ENCODE measurements at regions not wholly inside any gene's neighbourhood (a gene's known extent, or its start where the extent isn't known, plus 50 kb on each side); places are given as distances from the start of the nearest gene placed in this dataset.

GRCh38 chr2:16870491-16871076 is 204.9 kb upstream of the CYRIA start:
- H3K9ac ChIP-seq = no peak overlapping the region
- no peak overlapping the region for H3K27ac ChIP-seq
- H4K20me1 ChIP-seq = no peaks in the 10 kb centered on the region; a peak in 1 of 22 replicates
- H3K9me3 ChIP-seq (replicated peaks in 1 of 11) = no peaks in the 10 kb centered on the region
- TF ChIP-seq Cebpa-rat (IDR thresholded peaks at IDR 0.05) = no peak
- peaks cover 0 to 24% (median 16%) of the 10 kb centered on the region in 10 experiments; a peak in 15 of 20 replicates for H3K4me1 ChIP-seq
- H3K27me3 ChIP-seq = no peaks in the 10 kb centered on the region
- no peak overlapping the region for H3K4me3 ChIP-seq
- peak overlapping the region in 7 of 11 experiments; percentile 34 to 68 (median 50); a peak in 10 of 22 replicates for H3K4me2 ChIP-seq
- H3K36me3 ChIP-seq = no peaks in the 10 kb centered on the region

GRCh38 chr2:16869711-16870110 is 204.1 kb upstream of the CYRIA start:
- H3K4me2 ChIP-seq = no peak overlapping the region
- H3K9ac ChIP-seq = no peak overlapping the region
- no peaks in the 10 kb centered on the region for H3K27me3 ChIP-seq
- no peak for TF ChIP-seq Cebpa-rat (IDR thresholded peaks at IDR 0.05)
- H3K36me3 ChIP-seq = no peaks in the 10 kb centered on the region
- H3K4me3 ChIP-seq = no peak overlapping the region
- H3K9me3 ChIP-seq (replicated peaks in 1 of 11) = no peaks in the 10 kb centered on the region
- H4K20me1 ChIP-seq = no peaks in the 10 kb centered on the region; a peak in 1 of 22 replicates
- no peak overlapping the region for H3K27ac ChIP-seq
- H3K4me1 ChIP-seq = peaks cover 0 to 24% (median 16%) of the 10 kb centered on the region in 10 experiments; a peak in 15 of 20 replicates

- no peak for TF ChIP-seq Cebpa-rat (IDR thresholded peaks at IDR 0.05)
- Histone ChIP-seq H3K27ac (0 out of 22 replicates have a peak overlapping the region, but pooled peaks of 1 of the 11 experiments have one; percentile 69), H3K4me2 (peak overlapping the region in 1 of 11 experiments; percentile 65; a peak in 2 of 22 replicates)
These were observed 196.8 kb upstream of the CYRIA start for GRCh38 chr2:16862471-16862870.

GRCh38 chr2:16861530-16861929 is 195.9 kb upstream of the CYRIA start:
- TF ChIP-seq Cebpa-rat (IDR thresholded peaks at IDR 0.05) = no peak
- Histone ChIP-seq H3K9ac (0 out of 22 replicates have a peak overlapping the region, but pooled peaks of 1 of the 11 experiments have one; percentile 18), H3K9me3 (replicated peaks in 1 of 11) (peaks cover 0 to 17% (median 11%) of the 10 kb centered on the region in 11 experiments; a peak in 13 of 22 replicates), H3K36me3 (no peaks in the 10 kb centered on the region), H3K4me3 (no peak overlapping the region), H3K4me1 (peaks cover 0 to 23% (median 11%) of the 10 kb centered on the region in 10 experiments; a peak in 13 of 20 replicates), H3K27me3 (no peaks in the 10 kb centered on the region), H4K20me1 (no peaks in the 10 kb centered on the region), H3K4me2 (peak overlapping the region in 7 of 11 experiments; percentile 9 to 65 (median 54); a peak in 10 of 22 replicates), H3K27ac (peak overlapping the region in 3 of 11 experiments; percentile 54 to 69 (median 65); a peak in 7 of 22 replicates)

More at GRCh38 chr2:16862471-16862870, 196.8 kb upstream of the CYRIA start:
- H3K9ac ChIP-seq = no peak overlapping the region
- no peaks in the 10 kb centered on the region for H4K20me1 ChIP-seq
- H3K36me3 ChIP-seq = no peaks in the 10 kb centered on the region
- H3K9me3 ChIP-seq (replicated peaks in 1 of 11) = peaks cover 0 to 17% (median 11%) of the 10 kb centered on the region in 11 experiments; a peak in 13 of 22 replicates
- H3K4me1 ChIP-seq = peaks cover 0 to 23% (median 11%) of the 10 kb centered on the region in 10 experiments; a peak in 13 of 20 replicates
- no peaks in the 10 kb centered on the region for H3K27me3 ChIP-seq
- H3K4me3 ChIP-seq = no peak overlapping the region

- no peak for TF ChIP-seq Cebpa-rat (IDR thresholded peaks at IDR 0.05)
- peak overlapping the region in 1 of 11 experiments; percentile 18; a peak in 1 of 22 replicates for H3K9ac ChIP-seq
- H3K27ac ChIP-seq = peak overlapping the region in 4 of 11 experiments; percentile 15 to 69 (median 60); a peak in 7 of 22 replicates
- H3K4me2 ChIP-seq = peak overlapping the region in 6 of 11 experiments; percentile 9 to 65 (median 56); a peak in 11 of 22 replicates
- no peaks in the 10 kb centered on the region for H4K20me1 ChIP-seq
- no peaks in the 10 kb centered on the region for H3K27me3 ChIP-seq
- no peaks in the 10 kb centered on the region for H3K36me3 ChIP-seq
- H3K4me3 ChIP-seq = no peak overlapping the region
- peaks cover 0 to 17% (median 11%) of the 10 kb centered on the region in 11 experiments; a peak in 13 of 22 replicates for H3K9me3 ChIP-seq (replicated peaks in 1 of 11)
- H3K4me1 ChIP-seq = peaks cover 0 to 23% (median 11%) of the 10 kb centered on the region in 10 experiments; a peak in 13 of 20 replicates
These were observed 195.5 kb upstream of the CYRIA start for GRCh38 chr2:16861111-16861510.

- TF ChIP-seq Cebpa-rat (IDR thresholded peaks at IDR 0.05) = no peak
- no peak overlapping the region for H3K9ac ChIP-seq
- no peak overlapping the region for H3K27ac ChIP-seq
- H4K20me1 ChIP-seq = no peaks in the 10 kb centered on the region
- H3K36me3 ChIP-seq = no peaks in the 10 kb centered on the region
- H3K4me3 ChIP-seq = no peak overlapping the region
- H3K9me3 ChIP-seq (replicated peaks in 1 of 11) = peaks cover 0 to 17% (median 11%) of the 10 kb centered on the region in 11 experiments; a peak in 13 of 22 replicates
- peaks cover 0 to 23% (median 11%) of the 10 kb centered on the region in 10 experiments; a peak in 13 of 20 replicates for H3K4me1 ChIP-seq
- H3K4me2 ChIP-seq = peak overlapping the region in 3 of 11 experiments; percentile 58 to 65 (median 58); a peak in 3 of 22 replicates
- no peaks in the 10 kb centered on the region for H3K27me3 ChIP-seq
These were observed 195.0 kb upstream of the CYRIA start for GRCh38 chr2:16860627-16861026.

- Histone ChIP-seq H3K4me2 (no peak overlapping the region), H3K9ac (no peak overlapping the region), H3K36me3 (no peaks in the 10 kb centered on the region), H3K9me3 (replicated peaks in 1 of 11) (peaks cover 0 to 17% (median 11%) of the 10 kb centered on the region in 11 experiments; a peak in 13 of 22 replicates), H3K27ac (no peak overlapping the region), H4K20me1 (no peaks in the 10 kb centered on the region), H3K27me3 (no peaks in the 10 kb centered on the region), H3K4me1 (no peaks in the 10 kb centered on the region), H3K4me3 (no peak overlapping the region)
- no peak for TF ChIP-seq Cebpa-rat (IDR thresholded peaks at IDR 0.05)
These were observed 189.5 kb upstream of the CYRIA start for GRCh38 chr2:16855183-16855582.

GRCh38 chr2:16853088-16853487 is 187.5 kb upstream of the CYRIA start:
- no peak overlapping the region for H3K9ac ChIP-seq
- H3K27me3 ChIP-seq = no peaks in the 10 kb centered on the region
- H3K4me1 ChIP-seq = no peaks in the 10 kb centered on the region
- H3K4me3 ChIP-seq = no peak overlapping the region
- no peaks in the 10 kb centered on the region for H3K36me3 ChIP-seq
- TF ChIP-seq Cebpa-rat (IDR thresholded peaks at IDR 0.05) = no peak
- H3K4me2 ChIP-seq = no peak overlapping the region
- no peak overlapping the region for H3K27ac ChIP-seq
- peaks cover 0 to under 1% (median 0%) of the 10 kb centered on the region in 11 experiments; a peak in 1 of 22 replicates for H3K9me3 ChIP-seq (replicated peaks in 1 of 11)
- H4K20me1 ChIP-seq = no peaks in the 10 kb centered on the region

- Histone ChIP-seq H3K27ac (no peak overlapping the region), H3K4me1 (no peaks in the 10 kb centered on the region), H4K20me1 (no peaks in the 10 kb centered on the region), H3K36me3 (no peaks in the 10 kb centered on the region), H3K9ac (no peak overlapping the region), H3K9me3 (replicated peaks in 1 of 11) (no peaks in the 10 kb centered on the region), H3K27me3 (no peaks in the 10 kb centered on the region), H3K4me2 (no peak overlapping the region), H3K4me3 (no peak overlapping the region)
- no peak for TF ChIP-seq Cebpa-rat (IDR thresholded peaks at IDR 0.05)
These were observed 187.0 kb upstream of the CYRIA start for GRCh38 chr2:16852651-16853050.

All from BLaER1 treated with 17β-estradiol and CSF1 and Interleukin-3, amounts not matched to agents 10 nM and 100 nM (cell line).